ENCODE measurements at regions not wholly inside any gene's neighbourhood (a gene's known extent, or its start where the extent isn't known, plus 50 kb on each side); places are given as distances from the start of the nearest gene placed in this dataset.

GRCh38 chr6:23111984-23112383 lies 542.6 kb downstream of the HDGFL1 start:
- intact Hi-C loops (cut with DNase I) = no loop called here
- Histone ChIP-seq H3K4me3 (no peak overlapping the region), H3K27me3 (no peaks in the 10 kb centered on the region), H3K9ac (ENCODE audit: low read depth in 2 of 2, low read length in 2 of 2) (no peak overlapping the region), H3K36me3 (no peaks in the 10 kb centered on the region), H3K4me1 (no peaks in the 10 kb centered on the region), H3K27ac (no peak overlapping the region), H3K9me3 (no peaks in the 10 kb centered on the region)
- no peak for DNase-seq
- no peak for TF ChIP-seq CTCF (IDR thresholded peaks at IDR 0.05)

GRCh38 chr6:23114812-23115504 lies 545.6 kb downstream of the HDGFL1 start:
- no peak overlapping the region for H3K9ac ChIP-seq (ENCODE audit: low read depth in 2 of 2, low read length in 2 of 2)
- no peak for TF ChIP-seq CTCF (IDR thresholded peaks at IDR 0.05)
- H3K9me3 ChIP-seq = no peaks in the 10 kb centered on the region
- no peaks in the 10 kb centered on the region for H3K4me1 ChIP-seq
- no peaks in the 10 kb centered on the region for H3K27me3 ChIP-seq
- intact Hi-C loops (cut with DNase I) = no loop called here
- H3K36me3 ChIP-seq = no peaks in the 10 kb centered on the region
- H3K27ac ChIP-seq = no peak overlapping the region
- H3K4me3 ChIP-seq = no peak overlapping the region
- no peak for DNase-seq

- no peak overlapping the region for H3K27ac ChIP-seq
- no peak overlapping the region for H3K4me3 ChIP-seq
- intact Hi-C loops (cut with DNase I) = no loop called here
- no peak for DNase-seq
- H3K9ac ChIP-seq (ENCODE audit: low read depth in 2 of 2, low read length in 2 of 2) = no peak overlapping the region
- H3K36me3 ChIP-seq = no peaks in the 10 kb centered on the region
- no peak for TF ChIP-seq CTCF (IDR thresholded peaks at IDR 0.05)
- no peaks in the 10 kb centered on the region for H3K9me3 ChIP-seq
- no peaks in the 10 kb centered on the region for H3K27me3 ChIP-seq
- no peaks in the 10 kb centered on the region for H3K4me1 ChIP-seq
Observed at GRCh38 chr6:23137611-23138010, 568.2 kb downstream of the HDGFL1 start.

GRCh38 chr6:23140871-23141270 lies 571.5 kb downstream of the HDGFL1 start:
- intact Hi-C loops (cut with DNase I) = no loop called here
- Histone ChIP-seq H3K4me1 (no peaks in the 10 kb centered on the region), H3K9me3 (no peaks in the 10 kb centered on the region), H3K4me3 (no peak overlapping the region), H3K36me3 (no peaks in the 10 kb centered on the region), H3K27me3 (no peaks in the 10 kb centered on the region), H3K9ac (ENCODE audit: low read depth in 2 of 2, low read length in 2 of 2) (no peak overlapping the region), H3K27ac (no peak overlapping the region)
- no peak for TF ChIP-seq CTCF (IDR thresholded peaks at IDR 0.05)
- no peak for DNase-seq

- intact Hi-C loops (cut with DNase I) = no loop called here
- no peak for DNase-seq
- TF ChIP-seq CTCF (IDR thresholded peaks at IDR 0.05) = no peak
- Histone ChIP-seq H3K36me3 (no peaks in the 10 kb centered on the region), H3K4me3 (no peak overlapping the region), H3K9me3 (no peaks in the 10 kb centered on the region), H3K9ac (ENCODE audit: low read depth in 2 of 2, low read length in 2 of 2) (no peak overlapping the region), H3K27me3 (no peaks in the 10 kb centered on the region), H3K4me1 (no peaks in the 10 kb centered on the region), H3K27ac (no peak overlapping the region)
Observed at GRCh38 chr6:23145781-23146180, 576.4 kb downstream of the HDGFL1 start.
